Naive thymus-derived CD8-positive, alpha-beta T cell (primary cell): ENCODE measurements at regions not wholly inside any gene's neighbourhood (a gene's known extent, or its start where the extent isn't known, plus 50 kb on each side); places are given as distances from the start of the nearest gene placed in this dataset.
"Not testable (repeated sequence)": the region's sequence is repeated elsewhere in the genome, so short reads cannot be mapped to it uniquely, and the experiment has no call there.

Source experiments
- ATAC-seq, 2 donors: fragments of 150-1000 bp; cut with Tn5 transposase in 1 of 2; sonication (Bioruptor Pico), chemical (Tn5 transposase) in 1 of 2; 1 replicate in 1 of 2; 2 replicates in 1 of 2; pipeline ENCODE4 v1.10.0; 2021; ENCODE audit warnings: mild to moderate bottlenecking in 2 of 2, moderate library complexity in 2 of 2
- POLR2A ChIA-PET: fragments of 350-600 bp; sonication (Branson Sonifier 250); formaldehyde crosslinking; loops from one replicate; lab custom pipeline; 2021; ENCODE audit warnings: antibody characterized with exemption; lab: Charles Lee
- DNase-seq, 10 donors: peaks; one replicate each; pipeline versions ENCODE4 v3.0.0 to v3.0.0-alpha.2; 2020 to 2022
- H3K27ac Mint-ChIP-seq, 10 donors: one replicate each; pipeline ENCODE4 v1.8.0; 2020 to 2022; ENCODE audit warnings: mild to moderate bottlenecking in 10 of 10, mixed read lengths in 10 of 10, moderate library complexity in 4 of 10, inconsistent platforms in 1 of 10
- H3K27me3 Mint-ChIP-seq, 5 donors: one replicate each; pipeline ENCODE4 v1.8.0; 2021 to 2022; ENCODE audit warnings: mixed read lengths in 5 of 5
- H3K36me3 Mint-ChIP-seq, 3 donors: one replicate each; pipeline ENCODE4 v1.8.0; 2020 to 2022; ENCODE audit warnings: mixed read lengths in 3 of 3, mild to moderate bottlenecking in 2 of 3, inconsistent platforms in 1 of 3
- H3K4me1 Mint-ChIP-seq, 4 donors: one replicate each; pipeline ENCODE4 v1.8.0; 2021 to 2022; ENCODE audit warnings: mixed read lengths in 4 of 4
- H3K4me3 Mint-ChIP-seq, 10 donors: one replicate each; pipeline ENCODE4 v1.8.0; 2020 to 2022; ENCODE audit warnings: mild to moderate bottlenecking in 10 of 10, mixed read lengths in 10 of 10, moderate library complexity in 6 of 10, inconsistent platforms in 1 of 10
- H3K9me3 Mint-ChIP-seq, 9 donors: one replicate each; pipeline ENCODE4 v1.8.0; 2020 to 2022; ENCODE audit warnings: mixed read lengths in 9 of 9, mild to moderate bottlenecking in 3 of 9, inconsistent platforms in 1 of 9, moderate library complexity in 1 of 9

GRCh38 chr7:108845951-108846350, 276.3 kb downstream of the DNAJB9 start:
- POLR2A ChIA-PET: no interaction called here
- Mint-ChIP-seq H3K27me3 (peaks cover 0 to 2% (median 0%) of the 10 kb centered on the region in 5 donors), H3K9me3 (peaks cover 0 to 2% (median 0%) of the 10 kb centered on the region in 9 donors), H3K4me3 (no peak overlapping the region), H3K36me3 (no peaks in the 10 kb centered on the region), H3K4me1 (no peaks in the 10 kb centered on the region), H3K27ac (no peak overlapping the region)
- no peak for ATAC-seq
- DNase-seq: no peak

- no peak for DNase-seq
- Mint-ChIP-seq H3K36me3 (no peaks in the 10 kb centered on the region), H3K4me1 (no peaks in the 10 kb centered on the region), H3K4me3 (no peak overlapping the region), H3K27me3 (peaks cover 0 to 2% (median 0%) of the 10 kb centered on the region in 5 donors), H3K27ac (no peak overlapping the region), H3K9me3 (peaks cover 0 to 2% (median 0%) of the 10 kb centered on the region in 9 donors)
- ATAC-seq: no peak
- POLR2A ChIA-PET: no interaction called here
These were observed 276.8 kb downstream of the DNAJB9 start for GRCh38 chr7:108846471-108846870.

- ATAC-seq (no peak), DNase-seq (no peak)
- no peaks in the 10 kb centered on the region for H3K9me3 Mint-ChIP-seq
- no peaks in the 10 kb centered on the region for H3K36me3 Mint-ChIP-seq
- POLR2A ChIA-PET: no interaction called here
- H3K4me3 Mint-ChIP-seq: no peak overlapping the region
- H3K4me1 Mint-ChIP-seq: no peaks in the 10 kb centered on the region
- no peak overlapping the region for H3K27ac Mint-ChIP-seq
- H3K27me3 Mint-ChIP-seq: peaks cover 0 to 2% (median 0%) of the 10 kb centered on the region in 5 donors
These were observed 278.8 kb downstream of the DNAJB9 start for GRCh38 chr7:108848486-108848885.

- Mint-ChIP-seq H3K36me3 (peaks cover 0 to 6% (median 0%) of the 10 kb centered on the region in 3 donors), H3K9me3 (peaks cover 0 to 9% (median 2%) of the 10 kb centered on the region in 9 donors), H3K27me3 (peaks cover 0 to 18% (median 0%) of the 10 kb centered on the region in 5 donors), H3K4me1 (no peaks in the 10 kb centered on the region), H3K4me3 (no peak overlapping the region), H3K27ac (no peak overlapping the region)
- DNase-seq (no peak), ATAC-seq (no peak)
- POLR2A ChIA-PET: no interaction called here
These were observed 290.9 kb downstream of the DNAJB9 start for GRCh38 chr7:108860615-108861014.

- no peak for ATAC-seq
- Mint-ChIP-seq H3K27ac (no peak overlapping the region), H3K4me1 (no peaks in the 10 kb centered on the region), H3K36me3 (peaks cover 0 to 6% (median 0%) of the 10 kb centered on the region in 3 donors), H3K4me3 (no peak overlapping the region), H3K27me3 (peaks cover 0 to 18% (median 0%) of the 10 kb centered on the region in 5 donors), H3K9me3 (peaks cover 0 to 9% (median 4%) of the 10 kb centered on the region in 9 donors)
- no peak for DNase-seq
- POLR2A ChIA-PET: no interaction called here
These were observed 291.4 kb downstream of the DNAJB9 start for GRCh38 chr7:108861071-108861470.

- no peaks in the 10 kb centered on the region for H3K4me1 Mint-ChIP-seq
- H3K27ac Mint-ChIP-seq: no peak overlapping the region
- DNase-seq (no peak), ATAC-seq (no peak)
- POLR2A ChIA-PET: no interaction called here
- H3K4me3 Mint-ChIP-seq: no peak overlapping the region
- H3K9me3 Mint-ChIP-seq: peaks cover 0 to 9% (median 4%) of the 10 kb centered on the region in 9 donors
- H3K36me3 Mint-ChIP-seq: peaks cover 0 to 2% (median 0%) of the 10 kb centered on the region in 3 donors
- peaks cover 0 to 13% (median 0%) of the 10 kb centered on the region in 5 donors for H3K27me3 Mint-ChIP-seq
These were observed 293.7 kb downstream of the DNAJB9 start for GRCh38 chr7:108863227-108863848.

GRCh38 chr7:108869070-108869469, 299.4 kb downstream of the DNAJB9 start:
- H3K27ac Mint-ChIP-seq: no peak overlapping the region
- H3K4me1 Mint-ChIP-seq: no peaks in the 10 kb centered on the region
- POLR2A ChIA-PET: no interaction called here
- peaks cover 0 to 16% (median 3%) of the 10 kb centered on the region in 9 donors for H3K9me3 Mint-ChIP-seq
- no peak for ATAC-seq
- DNase-seq: no peak
- no peaks in the 10 kb centered on the region for H3K27me3 Mint-ChIP-seq
- no peak overlapping the region for H3K4me3 Mint-ChIP-seq
- no peaks in the 10 kb centered on the region for H3K36me3 Mint-ChIP-seq

- no peaks in the 10 kb centered on the region for H3K36me3 Mint-ChIP-seq
- H3K4me1 Mint-ChIP-seq: no peaks in the 10 kb centered on the region
- DNase-seq (no peak), ATAC-seq (no peak)
- H3K27me3 Mint-ChIP-seq: peaks cover 0 to 1% (median 0%) of the 10 kb centered on the region in 5 donors
- POLR2A ChIA-PET: no interaction called here
- H3K4me3 Mint-ChIP-seq: no peak overlapping the region
- no peak overlapping the region for H3K27ac Mint-ChIP-seq
- H3K9me3 Mint-ChIP-seq: peaks cover 0 to 20% (median 4%) of the 10 kb centered on the region in 9 donors
These were observed 305.5 kb downstream of the DNAJB9 start for GRCh38 chr7:108875139-108875538.

- peaks cover 0 to 12% (median 7%) of the 10 kb centered on the region in 9 donors for H3K9me3 Mint-ChIP-seq
- no peaks in the 10 kb centered on the region for H3K27me3 Mint-ChIP-seq
- H3K4me1 Mint-ChIP-seq: no peaks in the 10 kb centered on the region
- no peaks in the 10 kb centered on the region for H3K36me3 Mint-ChIP-seq
- DNase-seq (no peak), ATAC-seq (no peak)
- H3K4me3 Mint-ChIP-seq: no peak overlapping the region
- POLR2A ChIA-PET: no interaction called here
- H3K27ac Mint-ChIP-seq: no peak overlapping the region
These were observed 321.2 kb downstream of the DNAJB9 start for GRCh38 chr7:108890862-108891261.

GRCh38 chr7:108908456-108908855, 338.8 kb downstream of the DNAJB9 start:
- H3K4me1 Mint-ChIP-seq: no peaks in the 10 kb centered on the region
- peaks cover 0 to 10% (median under 1%) of the 10 kb centered on the region in 9 donors for H3K9me3 Mint-ChIP-seq
- H3K4me3 Mint-ChIP-seq: no peak overlapping the region
- no peak for ATAC-seq
- no peak for DNase-seq
- peaks cover 0 to 1% (median 0%) of the 10 kb centered on the region in 5 donors for H3K27me3 Mint-ChIP-seq
- POLR2A ChIA-PET: no interaction called here
- no peaks in the 10 kb centered on the region for H3K36me3 Mint-ChIP-seq
- H3K27ac Mint-ChIP-seq: no peak overlapping the region

GRCh38 chr7:108911016-108911415, 341.3 kb downstream of the DNAJB9 start:
- ATAC-seq: no peak
- Mint-ChIP-seq H3K9me3 (peaks cover 0 to 25% (median 6%) of the 10 kb centered on the region in 9 donors), H3K36me3 (no peaks in the 10 kb centered on the region), H3K27ac (no peak overlapping the region), H3K27me3 (peaks cover 0 to 1% (median 0%) of the 10 kb centered on the region in 5 donors), H3K4me3 (no peak overlapping the region), H3K4me1 (no peaks in the 10 kb centered on the region)
- POLR2A ChIA-PET: no interaction called here
- DNase-seq: no peak

GRCh38 chr7:108920490-108920889, 350.8 kb downstream of the DNAJB9 start:
- POLR2A ChIA-PET: no interaction called here
- Mint-ChIP-seq H3K4me1 (no peaks in the 10 kb centered on the region), H3K27me3 (no peaks in the 10 kb centered on the region), H3K4me3 (peak overlapping the region in 1 of 10 donors; percentile 17), H3K27ac (no peak overlapping the region), H3K9me3 (peaks cover 11 to 68% (median 35%) of the 10 kb centered on the region in 9 donors), H3K36me3 (no peaks in the 10 kb centered on the region)
- ATAC-seq: no peak
- DNase-seq: no peak

- ATAC-seq, H3K27ac Mint-ChIP-seq, H3K4me1 Mint-ChIP-seq, H3K36me3 Mint-ChIP-seq, H3K27me3 Mint-ChIP-seq, POLR2A ChIA-PET, H3K4me3 Mint-ChIP-seq, DNase-seq: not testable (repeated sequence)
- peaks cover 0 to 26% (median 11%) of the 10 kb centered on the region in 9 donors for H3K9me3 Mint-ChIP-seq
These were observed 373.4 kb downstream of the DNAJB9 start for GRCh38 chr7:108943048-108943447.

GRCh38 chr7:108947526-108947925, 377.9 kb downstream of the DNAJB9 start:
- DNase-seq (no peak), ATAC-seq (no peak)
- no peaks in the 10 kb centered on the region for H3K4me1 Mint-ChIP-seq
- no peak overlapping the region for H3K4me3 Mint-ChIP-seq
- H3K27me3 Mint-ChIP-seq: no peaks in the 10 kb centered on the region
- H3K27ac Mint-ChIP-seq: no peak overlapping the region
- H3K9me3 Mint-ChIP-seq: peaks cover 0 to 19% (median 10%) of the 10 kb centered on the region in 9 donors
- POLR2A ChIA-PET: no interaction called here
- peaks cover 0 to 5% (median 0%) of the 10 kb centered on the region in 3 donors for H3K36me3 Mint-ChIP-seq
